SK-N-SH (cell line): ENCODE measurements at regions not wholly inside any gene's neighbourhood (a gene's known extent, or its start where the extent isn't known, plus 50 kb on each side); places are given as distances from the start of the nearest gene placed in this dataset.

ENCODE experiments used
- CTCF ChIA-PET: fragments of 300-600, 350-600 bp; formaldehyde crosslinking; extraction: SDS; loops from one replicate; lab custom pipeline; 2021; lab: Yijun Ruan, JAX
- POLR2A ChIA-PET: fragments of 350-600 bp; sonication (Branson Sonifier 250); formaldehyde crosslinking; extraction: SDS; loops from one replicate; lab custom pipeline; 2020; ENCODE audit warnings: antibody characterized with exemption, inconsistent platforms; lab: Yijun Ruan, JAX
- DNase-seq: peaks from one replicate; pipeline ENCODE4 v3.0.0; 2012
- H2AFZ ChIP-seq: fragments of 200-600 bp; sonication (generic); 2 replicates; pipeline ENCODE4 v1.8.1; 2016; ENCODE audit warnings: antibody characterized with exemption, mild to moderate bottlenecking, low read depth
- H3F3A ChIP-seq: fragments of 200-600 bp; sonication (generic); replicated peaks from 2 replicates; pipeline ENCODE3; 2016; ENCODE audit warnings: antibody characterized with exemption, mild to moderate bottlenecking; ENCODE audit not compliant: insufficient read depth
- H3K27ac ChIP-seq, 2 experiments: fragments of 200-500 bp in 1 of 2; fragments of 200-600 bp in 1 of 2; sonication (Bioruptor generic) in 1 of 2; sonication (generic), shearing (Covaris generic) in 1 of 2; 2 replicates each; pipeline versions ENCODE4 v1.5.1 to v1.6.1; 2014 to 2016; ENCODE audit warnings: low read depth in 2 of 2, inconsistent platforms in 1 of 2, low read length in 1 of 2, mild to moderate bottlenecking in 1 of 2, mixed read lengths in 1 of 2
- H3K27me3 ChIP-seq: fragments of 200-600 bp; sonication (generic), shearing (Covaris generic); 2 replicates; pipeline ENCODE4 v1.6.1; 2016; ENCODE audit warnings: mixed run types; ENCODE audit not compliant: insufficient read depth
- H3K36me3 ChIP-seq, 2 experiments: fragments of 200-500 bp in 1 of 2; fragments of 200-600 bp in 1 of 2; sonication (Bioruptor generic) in 1 of 2; sonication (generic) in 1 of 2; replicated peaks in 1 of 2; 2 replicates each; pipeline versions ENCODE3 to v1.5.1; 2014 to 2016; ENCODE audit warnings: low read length in 1 of 2, mild to moderate bottlenecking in 1 of 2; ENCODE audit not compliant: insufficient read depth in 2 of 2, control insufficient read depth in 1 of 2
- H3K4me1 ChIP-seq, 2 experiments: fragments of 200-500 bp in 1 of 2; fragments of 200-600 bp in 1 of 2; sonication (Bioruptor generic) in 1 of 2; sonication (generic), shearing (Covaris generic) in 1 of 2; 2 replicates each; pipeline versions ENCODE4 v1.5.1 to v1.6.1; 2014 to 2016; ENCODE audit warnings: low read depth in 1 of 2, low read length in 1 of 2, mixed run types in 1 of 2; ENCODE audit not compliant: insufficient read depth in 2 of 2, control insufficient read depth in 1 of 2
- H3K4me2 ChIP-seq: fragments of 200-600 bp; sonication (generic), shearing (Covaris generic); 2 replicates; pipeline ENCODE4 v1.6.1; 2017; ENCODE audit warnings: mixed run types
- H3K4me3 ChIP-seq, 2 experiments: fragments of 200-500 bp in 1 of 2; fragments of 200-600 bp in 1 of 2; sonication (Bioruptor generic) in 1 of 2; sonication (generic), shearing (Covaris generic) in 1 of 2; 2 replicates each; pipeline versions ENCODE4 v1.5.1 to v1.8.1; 2014 to 2016; ENCODE audit warnings: low read depth in 2 of 2, inconsistent platforms in 1 of 2, low read length in 1 of 2, mild to moderate bottlenecking in 1 of 2, mixed read lengths in 1 of 2, moderate library complexity in 1 of 2
- H3K79me2 ChIP-seq: fragments of 200-600 bp; sonication (generic); 2 replicates; pipeline ENCODE4 v1.8.1; 2017; ENCODE audit warnings: mild to moderate bottlenecking; ENCODE audit not compliant: insufficient read depth
- H3K9ac ChIP-seq: fragments of 200-600 bp; sonication (generic); 2 replicates; pipeline ENCODE4 v1.6.1; 2017; ENCODE audit warnings: mixed run types
- H3K9me2 ChIP-seq: fragments of 200-600 bp; sonication (generic); 2 replicates; pipeline ENCODE4 v1.6.1; 2017; ENCODE audit warnings: mixed run types
- H3K9me3 ChIP-seq: fragments of 200-600 bp; sonication (generic); 2 replicates; pipeline ENCODE4 v1.6.1; 2017; ENCODE audit warnings: mixed run types, mild to moderate bottlenecking, moderate library complexity
- H4K20me1 ChIP-seq: fragments of 200-600 bp; sonication (generic); 2 replicates; pipeline ENCODE4 v1.6.1; 2017; ENCODE audit warnings: mild to moderate bottlenecking, mixed run types; ENCODE audit not compliant: insufficient read depth
- EP300 ChIP-seq, 2 experiments: IDR thresholded peaks; 2 replicates each; pipeline versions ENCODE4 v1.4.0 to v1.6.1; 2012; ENCODE audit warnings: borderline replicate concordance in 1 of 2, low read depth in 1 of 2, low read length in 1 of 2
- IRF3 ChIP-seq: fragments of 150-350 bp; IDR thresholded peaks from 2 replicates; pipeline ENCODE4 v1.6.1; 2016; ENCODE audit warnings: mild to moderate bottlenecking, low read depth, low read length
- MAX ChIP-seq: IDR thresholded peaks from 2 replicates; pipeline ENCODE4 v1.4.0; 2012; ENCODE audit warnings: low read depth
- MEF2A ChIP-seq: IDR thresholded peaks from 2 replicates; pipeline ENCODE4 v1.4.0; 2012; ENCODE audit warnings: low read depth, borderline replicate concordance
- MXI1 ChIP-seq: IDR thresholded peaks from 2 replicates; pipeline ENCODE4 v1.6.1; 2012; ENCODE audit warnings: mild to moderate bottlenecking, low read depth, low read length, improper control_type of control experiment
- RAD21 ChIP-seq: IDR thresholded peaks from 2 replicates; pipeline ENCODE4 v1.6.1; 2012; ENCODE audit warnings: mild to moderate bottlenecking, low read length
- SIN3A ChIP-seq: IDR thresholded peaks from 2 replicates; pipeline ENCODE4 v1.6.1; 2012; ENCODE audit warnings: low read depth, mild to moderate bottlenecking, low read length, moderate library complexity, borderline replicate concordance
- SMC3 ChIP-seq: IDR thresholded peaks from 2 replicates; pipeline ENCODE4 v1.6.1; 2012; ENCODE audit warnings: low read depth, low read length, improper control_type of control experiment
- TAF1 ChIP-seq: IDR thresholded peaks from 2 replicates; pipeline ENCODE4 v1.6.1; 2012; ENCODE audit warnings: low read depth, mild to moderate bottlenecking, low read length, moderate library complexity, borderline replicate concordance
- YY1 ChIP-seq: IDR thresholded peaks from 2 replicates; pipeline ENCODE4 v1.4.0; 2012; ENCODE audit warnings: low read depth, mild to moderate bottlenecking
- ZBTB33 ChIP-seq: IDR thresholded peaks from 2 replicates; pipeline ENCODE4 v1.4.0; 2012; ENCODE audit warnings: low read depth, borderline replicate concordance
- WGBS: methylation state at CpG from one replicate; pipeline ENCODE4 v1.1.6; 2017; ENCODE audit warnings: low lambda C conversion rate; 5-methylcytosine and 5-hydroxymethylcytosine counted together

GRCh38 chr3:36656873-36657272, 107.5 kb downstream of the DCLK3 start:
- H3K27ac ChIP-seq = no peak overlapping the region
- no peaks in the 10 kb centered on the region for H3K4me1 ChIP-seq
- H3F3A ChIP-seq = no peaks in the 10 kb centered on the region
- H3K4me2 ChIP-seq = no peak overlapping the region
- WGBS = 51% methylated on average over 2 of the region's 2 CpGs
- H3K27me3 ChIP-seq = no peaks in the 10 kb centered on the region
- DNase-seq = no peak
- no peak overlapping the region for H2AFZ ChIP-seq
- ChIA-PET POLR2A (no interaction called here), CTCF (interaction anchor here (0.7 kb wide), 1 partner anchor 12 kb away, joined by 3 read pairs; no protein-coding TSS in a partner anchor)
- no peak for TF ChIP-seq SMC3
- TF ChIP-seq RAD21 = no peak
- TF ChIP-seq MEF2A = no peak
- H3K9ac ChIP-seq = no peak overlapping the region
- no peaks in the 10 kb centered on the region for H3K9me2 ChIP-seq
- H4K20me1 ChIP-seq = no peaks in the 10 kb centered on the region
- no peaks in the 10 kb centered on the region for H3K79me2 ChIP-seq
- no peaks in the 10 kb centered on the region for H3K36me3 ChIP-seq
- no peak overlapping the region for H3K4me3 ChIP-seq
- no peaks in the 10 kb centered on the region for H3K9me3 ChIP-seq

GRCh38 chr3:36653095-36653494, 111.3 kb downstream of the DCLK3 start:
- ChIA-PET POLR2A (no interaction called here), CTCF (interaction anchor here (1.6 to 1.9 kb wide), 2 partner anchors 10 to 44 kb away, joined by 3 to 5 read pairs; no protein-coding TSS in a partner anchor)
- Histone ChIP-seq H4K20me1 (no peaks in the 10 kb centered on the region), H3F3A (peaks cover 27% of the 10 kb centered on the region), H3K27ac (no peak overlapping the region), H3K27me3 (no peaks in the 10 kb centered on the region), H3K9me3 (no peaks in the 10 kb centered on the region), H3K4me3 (no peak overlapping the region), H3K36me3 (no peaks in the 10 kb centered on the region), H3K9ac (no peak overlapping the region), H3K9me2 (no peaks in the 10 kb centered on the region), H3K4me1 (peaks cover 0 to 19% of the 10 kb centered on the region in 2 experiments; a peak in 3 of 4 replicates), H2AFZ (no peak overlapping the region), H3K4me2 (no peak overlapping the region), H3K79me2 (no peaks in the 10 kb centered on the region)
- TF ChIP-seq TAF1 = no peak
- no peak for TF ChIP-seq SIN3A
- TF ChIP-seq SMC3 = no peak
- TF ChIP-seq MAX = no peak
- TF ChIP-seq EP300 (IDR thresholded peaks at IDR 0.05; ENCODE audit: borderline replicate concordance in 1 of 2, low read depth in 1 of 2, low read length in 1 of 2) = no peak
- TF ChIP-seq YY1 = no peak
- TF ChIP-seq ZBTB33 = no peak
- TF ChIP-seq IRF3 = no peak
- TF ChIP-seq MXI1 = no peak
- DNase-seq = no peak
